K562 (cell line): ENCODE measurements at regions not wholly inside any gene's neighbourhood (a gene's known extent, or its start where the extent isn't known, plus 50 kb on each side); places are given as distances from the start of the nearest gene placed in this dataset.
A peak's percentile ranks its signal among the peaks of the same experiment; 100 is the strongest.

ENCODE experiments used
- ATF7 ChIP-seq: fragments of 450-650 bp; IDR thresholded peaks from 2 replicates; pipeline ENCODE4 v1.7.1; 2014; ENCODE audit warnings: mild to moderate bottlenecking, moderate library complexity
- FOXJ3 ChIP-seq: sonication (generic); formaldehyde crosslinking; IDR thresholded peaks from 2 replicates; pipeline ENCODE4 v1.4.0; 2020; ENCODE audit warnings: mild to moderate bottlenecking, missing genetic modification reagents
- HLTF ChIP-seq: fragments of 450-650 bp; IDR thresholded peaks from 2 replicates; pipeline ENCODE4 v1.6.1; 2016
- NFE2 ChIP-seq: IDR thresholded peaks from 2 replicates; pipeline ENCODE4 v1.6.1; 2014; ENCODE audit warnings: antibody characterized with exemption, low read depth
- PRDM10 ChIP-seq: fragments of 450-650 bp; IDR thresholded peaks from 2 replicates; pipeline ENCODE4 v1.6.1; 2018; ENCODE audit not compliant: partially characterized antibody
- RBM34 ChIP-seq: fragments of 200-400 bp; formaldehyde crosslinking; IDR thresholded peaks from 2 replicates; pipeline ENCODE4 v1.6.1; 2018; ENCODE audit warnings: low read length, borderline replicate concordance; ENCODE audit not compliant: insufficient read depth
- SMARCA4 ChIP-seq: fragments of 450-650 bp; IDR thresholded peaks from 2 replicates; pipeline ENCODE4 v1.6.1; 2016
- U2AF1 ChIP-seq: fragments of 200-400 bp; formaldehyde crosslinking; optimal IDR thresholded peaks from 2 replicates; pipeline ENCODE3; 2017; ENCODE audit warnings: mild to moderate bottlenecking, low read depth, low read length, moderate library complexity
- ZBTB8A ChIP-seq: fragments of 450-650 bp; IDR thresholded peaks from 2 replicates; pipeline ENCODE4 v1.6.1; 2018; ENCODE audit warnings: mild to moderate bottlenecking, moderate library complexity; ENCODE audit not compliant: partially characterized antibody
- ZNF830 ChIP-seq: fragments of 250-450 bp; sonication (Bioruptor Pico); IDR thresholded peaks from 2 replicates; pipeline ENCODE4 v1.5.0; 2021; ENCODE audit warnings: mild to moderate bottlenecking
- TF ChIP-seq, protein P1 (sequence below): fragments of 150-350 bp; conservative IDR thresholded peaks from 2 replicates; pipeline ENCODE4 v1.6.1; 2014; ENCODE audit warnings: low read length
- TF ChIP-seq, protein P2 (sequence below): sonication (generic); formaldehyde crosslinking; IDR thresholded peaks from 2 replicates; pipeline ENCODE4 v1.8.0; 2022; ENCODE audit warnings: mild to moderate bottlenecking, missing genetic modification reagents
- TF ChIP-seq, protein P3 (sequence below): fragments of 250-450 bp; sonication (Bioruptor Pico); IDR thresholded peaks from 2 replicates; pipeline ENCODE4 v1.8.0; 2022; ENCODE audit warnings: inconsistent platforms
- TF ChIP-seq, protein P4 (sequence below): fragments of 250-450 bp; sonication (Bioruptor Pico); IDR thresholded peaks from 2 replicates; pipeline ENCODE4 v1.4.0; 2020; ENCODE audit warnings: mild to moderate bottlenecking, moderate library complexity, borderline replicate concordance

GRCh38 chr7:136403591-136403990 is 426.4 kb upstream of the MTPN start (continued):
- TF ChIP-seq FOXJ3 (CRISPR knock-in tag) (no peak), HLTF (no peak), U2AF1 (no peak), ZBTB8A (no peak), ATF7 (peak; percentile 80), ZNF830 (CRISPR knock-in tag) (no peak), PRDM10 (peak; percentile 98), RBM34 (no peak), NFE2 (no peak), SMARCA4 (no peak)
- TF ChIP-seq, protein P1, sequence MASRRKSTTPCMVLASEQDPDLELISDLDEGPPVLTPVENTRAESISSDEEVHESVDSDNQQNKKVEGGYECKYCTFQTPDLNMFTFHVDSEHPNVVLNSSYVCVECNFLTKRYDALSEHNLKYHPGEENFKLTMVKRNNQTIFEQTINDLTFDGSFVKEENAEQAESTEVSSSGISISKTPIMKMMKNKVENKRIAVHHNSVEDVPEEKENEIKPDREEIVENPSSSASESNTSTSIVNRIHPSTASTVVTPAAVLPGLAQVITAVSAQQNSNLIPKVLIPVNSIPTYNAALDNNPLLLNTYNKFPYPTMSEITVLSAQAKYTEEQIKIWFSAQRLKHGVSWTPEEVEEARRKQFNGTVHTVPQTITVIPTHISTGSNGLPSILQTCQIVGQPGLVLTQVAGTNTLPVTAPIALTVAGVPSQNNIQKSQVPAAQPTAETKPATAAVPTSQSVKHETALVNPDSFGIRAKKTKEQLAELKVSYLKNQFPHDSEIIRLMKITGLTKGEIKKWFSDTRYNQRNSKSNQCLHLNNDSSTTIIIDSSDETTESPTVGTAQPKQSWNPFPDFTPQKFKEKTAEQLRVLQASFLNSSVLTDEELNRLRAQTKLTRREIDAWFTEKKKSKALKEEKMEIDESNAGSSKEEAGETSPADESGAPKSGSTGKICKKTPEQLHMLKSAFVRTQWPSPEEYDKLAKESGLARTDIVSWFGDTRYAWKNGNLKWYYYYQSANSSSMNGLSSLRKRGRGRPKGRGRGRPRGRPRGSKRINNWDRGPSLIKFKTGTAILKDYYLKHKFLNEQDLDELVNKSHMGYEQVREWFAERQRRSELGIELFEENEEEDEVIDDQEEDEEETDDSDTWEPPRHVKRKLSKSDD, result no peak
- TF ChIP-seq, protein P2, sequence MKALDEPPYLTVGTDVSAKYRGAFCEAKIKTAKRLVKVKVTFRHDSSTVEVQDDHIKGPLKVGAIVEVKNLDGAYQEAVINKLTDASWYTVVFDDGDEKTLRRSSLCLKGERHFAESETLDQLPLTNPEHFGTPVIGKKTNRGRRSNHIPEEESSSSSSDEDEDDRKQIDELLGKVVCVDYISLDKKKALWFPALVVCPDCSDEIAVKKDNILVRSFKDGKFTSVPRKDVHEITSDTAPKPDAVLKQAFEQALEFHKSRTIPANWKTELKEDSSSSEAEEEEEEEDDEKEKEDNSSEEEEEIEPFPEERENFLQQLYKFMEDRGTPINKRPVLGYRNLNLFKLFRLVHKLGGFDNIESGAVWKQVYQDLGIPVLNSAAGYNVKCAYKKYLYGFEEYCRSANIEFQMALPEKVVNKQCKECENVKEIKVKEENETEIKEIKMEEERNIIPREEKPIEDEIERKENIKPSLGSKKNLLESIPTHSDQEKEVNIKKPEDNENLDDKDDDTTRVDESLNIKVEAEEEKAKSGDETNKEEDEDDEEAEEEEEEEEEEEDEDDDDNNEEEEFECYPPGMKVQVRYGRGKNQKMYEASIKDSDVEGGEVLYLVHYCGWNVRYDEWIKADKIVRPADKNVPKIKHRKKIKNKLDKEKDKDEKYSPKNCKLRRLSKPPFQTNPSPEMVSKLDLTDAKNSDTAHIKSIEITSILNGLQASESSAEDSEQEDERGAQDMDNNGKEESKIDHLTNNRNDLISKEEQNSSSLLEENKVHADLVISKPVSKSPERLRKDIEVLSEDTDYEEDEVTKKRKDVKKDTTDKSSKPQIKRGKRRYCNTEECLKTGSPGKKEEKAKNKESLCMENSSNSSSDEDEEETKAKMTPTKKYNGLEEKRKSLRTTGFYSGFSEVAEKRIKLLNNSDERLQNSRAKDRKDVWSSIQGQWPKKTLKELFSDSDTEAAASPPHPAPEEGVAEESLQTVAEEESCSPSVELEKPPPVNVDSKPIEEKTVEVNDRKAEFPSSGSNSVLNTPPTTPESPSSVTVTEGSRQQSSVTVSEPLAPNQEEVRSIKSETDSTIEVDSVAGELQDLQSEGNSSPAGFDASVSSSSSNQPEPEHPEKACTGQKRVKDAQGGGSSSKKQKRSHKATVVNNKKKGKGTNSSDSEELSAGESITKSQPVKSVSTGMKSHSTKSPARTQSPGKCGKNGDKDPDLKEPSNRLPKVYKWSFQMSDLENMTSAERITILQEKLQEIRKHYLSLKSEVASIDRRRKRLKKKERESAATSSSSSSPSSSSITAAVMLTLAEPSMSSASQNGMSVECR (CRISPR knock-in tag), result no peak
- TF ChIP-seq, protein P3, sequence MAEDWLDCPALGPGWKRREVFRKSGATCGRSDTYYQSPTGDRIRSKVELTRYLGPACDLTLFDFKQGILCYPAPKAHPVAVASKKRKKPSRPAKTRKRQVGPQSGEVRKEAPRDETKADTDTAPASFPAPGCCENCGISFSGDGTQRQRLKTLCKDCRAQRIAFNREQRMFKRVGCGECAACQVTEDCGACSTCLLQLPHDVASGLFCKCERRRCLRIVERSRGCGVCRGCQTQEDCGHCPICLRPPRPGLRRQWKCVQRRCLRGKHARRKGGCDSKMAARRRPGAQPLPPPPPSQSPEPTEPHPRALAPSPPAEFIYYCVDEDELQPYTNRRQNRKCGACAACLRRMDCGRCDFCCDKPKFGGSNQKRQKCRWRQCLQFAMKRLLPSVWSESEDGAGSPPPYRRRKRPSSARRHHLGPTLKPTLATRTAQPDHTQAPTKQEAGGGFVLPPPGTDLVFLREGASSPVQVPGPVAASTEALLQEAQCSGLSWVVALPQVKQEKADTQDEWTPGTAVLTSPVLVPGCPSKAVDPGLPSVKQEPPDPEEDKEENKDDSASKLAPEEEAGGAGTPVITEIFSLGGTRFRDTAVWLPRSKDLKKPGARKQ (CRISPR knock-in tag), result no peak
- TF ChIP-seq, protein P4, sequence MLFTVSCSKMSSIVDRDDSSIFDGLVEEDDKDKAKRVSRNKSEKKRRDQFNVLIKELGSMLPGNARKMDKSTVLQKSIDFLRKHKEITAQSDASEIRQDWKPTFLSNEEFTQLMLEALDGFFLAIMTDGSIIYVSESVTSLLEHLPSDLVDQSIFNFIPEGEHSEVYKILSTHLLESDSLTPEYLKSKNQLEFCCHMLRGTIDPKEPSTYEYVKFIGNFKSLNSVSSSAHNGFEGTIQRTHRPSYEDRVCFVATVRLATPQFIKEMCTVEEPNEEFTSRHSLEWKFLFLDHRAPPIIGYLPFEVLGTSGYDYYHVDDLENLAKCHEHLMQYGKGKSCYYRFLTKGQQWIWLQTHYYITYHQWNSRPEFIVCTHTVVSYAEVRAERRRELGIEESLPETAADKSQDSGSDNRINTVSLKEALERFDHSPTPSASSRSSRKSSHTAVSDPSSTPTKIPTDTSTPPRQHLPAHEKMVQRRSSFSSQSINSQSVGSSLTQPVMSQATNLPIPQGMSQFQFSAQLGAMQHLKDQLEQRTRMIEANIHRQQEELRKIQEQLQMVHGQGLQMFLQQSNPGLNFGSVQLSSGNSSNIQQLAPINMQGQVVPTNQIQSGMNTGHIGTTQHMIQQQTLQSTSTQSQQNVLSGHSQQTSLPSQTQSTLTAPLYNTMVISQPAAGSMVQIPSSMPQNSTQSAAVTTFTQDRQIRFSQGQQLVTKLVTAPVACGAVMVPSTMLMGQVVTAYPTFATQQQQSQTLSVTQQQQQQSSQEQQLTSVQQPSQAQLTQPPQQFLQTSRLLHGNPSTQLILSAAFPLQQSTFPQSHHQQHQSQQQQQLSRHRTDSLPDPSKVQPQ (CRISPR knock-in tag), result no peak
